ENCODE measurements at regions not wholly inside any gene's neighbourhood (a gene's known extent, or its start where the extent isn't known, plus 50 kb on each side); places are given as distances from the start of the nearest gene placed in this dataset.

DNA sequence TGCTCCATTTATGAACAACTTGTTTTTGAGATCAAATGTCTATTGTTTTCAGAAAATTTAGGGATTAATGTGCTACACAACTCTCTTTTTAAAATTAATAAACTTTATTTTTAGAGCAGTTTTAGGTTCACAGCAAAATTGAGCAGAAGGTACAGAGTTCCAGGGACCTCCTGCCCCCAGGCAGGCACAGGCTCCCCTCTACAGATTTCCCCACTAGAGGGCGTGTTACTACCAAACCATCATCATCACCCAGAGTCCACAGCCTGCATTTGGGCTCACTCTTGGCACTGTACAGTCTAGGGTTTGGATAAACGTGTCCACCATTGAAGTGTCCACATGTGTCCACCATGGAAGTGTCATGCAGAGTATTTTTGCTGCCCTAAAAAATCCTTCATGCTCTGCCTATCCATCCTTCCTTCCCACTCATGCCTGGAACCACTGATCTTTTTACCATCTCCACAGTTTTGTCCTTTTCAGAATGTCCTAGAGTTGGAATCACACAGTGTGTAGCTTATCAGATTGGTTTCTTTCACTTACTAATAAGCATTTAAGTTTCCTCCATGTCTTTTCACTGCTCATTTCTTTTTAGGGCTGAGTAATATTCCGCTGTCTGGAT, 61.7 kb downstream of the MRPL36 start:
- TF ChIP-seq, protein P1, sequence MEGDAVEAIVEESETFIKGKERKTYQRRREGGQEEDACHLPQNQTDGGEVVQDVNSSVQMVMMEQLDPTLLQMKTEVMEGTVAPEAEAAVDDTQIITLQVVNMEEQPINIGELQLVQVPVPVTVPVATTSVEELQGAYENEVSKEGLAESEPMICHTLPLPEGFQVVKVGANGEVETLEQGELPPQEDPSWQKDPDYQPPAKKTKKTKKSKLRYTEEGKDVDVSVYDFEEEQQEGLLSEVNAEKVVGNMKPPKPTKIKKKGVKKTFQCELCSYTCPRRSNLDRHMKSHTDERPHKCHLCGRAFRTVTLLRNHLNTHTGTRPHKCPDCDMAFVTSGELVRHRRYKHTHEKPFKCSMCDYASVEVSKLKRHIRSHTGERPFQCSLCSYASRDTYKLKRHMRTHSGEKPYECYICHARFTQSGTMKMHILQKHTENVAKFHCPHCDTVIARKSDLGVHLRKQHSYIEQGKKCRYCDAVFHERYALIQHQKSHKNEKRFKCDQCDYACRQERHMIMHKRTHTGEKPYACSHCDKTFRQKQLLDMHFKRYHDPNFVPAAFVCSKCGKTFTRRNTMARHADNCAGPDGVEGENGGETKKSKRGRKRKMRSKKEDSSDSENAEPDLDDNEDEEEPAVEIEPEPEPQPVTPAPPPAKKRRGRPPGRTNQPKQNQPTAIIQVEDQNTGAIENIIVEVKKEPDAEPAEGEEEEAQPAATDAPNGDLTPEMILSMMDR (IDR thresholded peaks at IDR 0.05): no peak
- no peak for TF ChIP-seq POLR2AphosphoS5 (IDR thresholded peaks at IDR 0.05; ENCODE audit: insufficient read depth in 1 of 2, low read depth in 1 of 2)
- no peak for TF ChIP-seq POLR2A (IDR thresholded peaks at IDR 0.05)
